ENCODE measurements at regions not wholly inside any gene's neighbourhood (a gene's known extent, or its start where the extent isn't known, plus 50 kb on each side); places are given as distances from the start of the nearest gene placed in this dataset.

DNA sequence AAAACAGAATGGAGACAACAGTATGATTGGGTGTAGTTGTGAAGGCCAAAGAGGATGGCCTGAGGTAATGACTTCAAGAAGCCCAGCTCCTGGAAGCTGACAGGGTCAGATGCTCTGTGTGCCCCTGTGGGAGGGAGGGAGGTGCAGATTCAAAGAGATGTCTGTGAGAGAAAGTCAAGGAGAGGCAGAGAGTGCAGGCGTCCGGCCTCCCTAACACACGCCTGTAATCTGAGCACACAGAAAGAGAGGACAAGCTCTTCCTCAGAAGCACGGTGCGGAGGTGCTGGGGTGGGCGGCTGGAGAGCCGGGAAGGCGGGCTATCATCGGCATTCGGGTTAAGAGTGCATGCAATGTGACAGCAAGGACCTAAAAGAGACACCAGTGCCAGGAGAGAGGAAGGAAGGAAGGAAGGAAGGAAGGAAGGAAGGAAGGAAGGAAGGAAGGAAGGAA, 238.2 kb upstream of the HES1 start (continued):
- TF ChIP-seq, protein P1, sequence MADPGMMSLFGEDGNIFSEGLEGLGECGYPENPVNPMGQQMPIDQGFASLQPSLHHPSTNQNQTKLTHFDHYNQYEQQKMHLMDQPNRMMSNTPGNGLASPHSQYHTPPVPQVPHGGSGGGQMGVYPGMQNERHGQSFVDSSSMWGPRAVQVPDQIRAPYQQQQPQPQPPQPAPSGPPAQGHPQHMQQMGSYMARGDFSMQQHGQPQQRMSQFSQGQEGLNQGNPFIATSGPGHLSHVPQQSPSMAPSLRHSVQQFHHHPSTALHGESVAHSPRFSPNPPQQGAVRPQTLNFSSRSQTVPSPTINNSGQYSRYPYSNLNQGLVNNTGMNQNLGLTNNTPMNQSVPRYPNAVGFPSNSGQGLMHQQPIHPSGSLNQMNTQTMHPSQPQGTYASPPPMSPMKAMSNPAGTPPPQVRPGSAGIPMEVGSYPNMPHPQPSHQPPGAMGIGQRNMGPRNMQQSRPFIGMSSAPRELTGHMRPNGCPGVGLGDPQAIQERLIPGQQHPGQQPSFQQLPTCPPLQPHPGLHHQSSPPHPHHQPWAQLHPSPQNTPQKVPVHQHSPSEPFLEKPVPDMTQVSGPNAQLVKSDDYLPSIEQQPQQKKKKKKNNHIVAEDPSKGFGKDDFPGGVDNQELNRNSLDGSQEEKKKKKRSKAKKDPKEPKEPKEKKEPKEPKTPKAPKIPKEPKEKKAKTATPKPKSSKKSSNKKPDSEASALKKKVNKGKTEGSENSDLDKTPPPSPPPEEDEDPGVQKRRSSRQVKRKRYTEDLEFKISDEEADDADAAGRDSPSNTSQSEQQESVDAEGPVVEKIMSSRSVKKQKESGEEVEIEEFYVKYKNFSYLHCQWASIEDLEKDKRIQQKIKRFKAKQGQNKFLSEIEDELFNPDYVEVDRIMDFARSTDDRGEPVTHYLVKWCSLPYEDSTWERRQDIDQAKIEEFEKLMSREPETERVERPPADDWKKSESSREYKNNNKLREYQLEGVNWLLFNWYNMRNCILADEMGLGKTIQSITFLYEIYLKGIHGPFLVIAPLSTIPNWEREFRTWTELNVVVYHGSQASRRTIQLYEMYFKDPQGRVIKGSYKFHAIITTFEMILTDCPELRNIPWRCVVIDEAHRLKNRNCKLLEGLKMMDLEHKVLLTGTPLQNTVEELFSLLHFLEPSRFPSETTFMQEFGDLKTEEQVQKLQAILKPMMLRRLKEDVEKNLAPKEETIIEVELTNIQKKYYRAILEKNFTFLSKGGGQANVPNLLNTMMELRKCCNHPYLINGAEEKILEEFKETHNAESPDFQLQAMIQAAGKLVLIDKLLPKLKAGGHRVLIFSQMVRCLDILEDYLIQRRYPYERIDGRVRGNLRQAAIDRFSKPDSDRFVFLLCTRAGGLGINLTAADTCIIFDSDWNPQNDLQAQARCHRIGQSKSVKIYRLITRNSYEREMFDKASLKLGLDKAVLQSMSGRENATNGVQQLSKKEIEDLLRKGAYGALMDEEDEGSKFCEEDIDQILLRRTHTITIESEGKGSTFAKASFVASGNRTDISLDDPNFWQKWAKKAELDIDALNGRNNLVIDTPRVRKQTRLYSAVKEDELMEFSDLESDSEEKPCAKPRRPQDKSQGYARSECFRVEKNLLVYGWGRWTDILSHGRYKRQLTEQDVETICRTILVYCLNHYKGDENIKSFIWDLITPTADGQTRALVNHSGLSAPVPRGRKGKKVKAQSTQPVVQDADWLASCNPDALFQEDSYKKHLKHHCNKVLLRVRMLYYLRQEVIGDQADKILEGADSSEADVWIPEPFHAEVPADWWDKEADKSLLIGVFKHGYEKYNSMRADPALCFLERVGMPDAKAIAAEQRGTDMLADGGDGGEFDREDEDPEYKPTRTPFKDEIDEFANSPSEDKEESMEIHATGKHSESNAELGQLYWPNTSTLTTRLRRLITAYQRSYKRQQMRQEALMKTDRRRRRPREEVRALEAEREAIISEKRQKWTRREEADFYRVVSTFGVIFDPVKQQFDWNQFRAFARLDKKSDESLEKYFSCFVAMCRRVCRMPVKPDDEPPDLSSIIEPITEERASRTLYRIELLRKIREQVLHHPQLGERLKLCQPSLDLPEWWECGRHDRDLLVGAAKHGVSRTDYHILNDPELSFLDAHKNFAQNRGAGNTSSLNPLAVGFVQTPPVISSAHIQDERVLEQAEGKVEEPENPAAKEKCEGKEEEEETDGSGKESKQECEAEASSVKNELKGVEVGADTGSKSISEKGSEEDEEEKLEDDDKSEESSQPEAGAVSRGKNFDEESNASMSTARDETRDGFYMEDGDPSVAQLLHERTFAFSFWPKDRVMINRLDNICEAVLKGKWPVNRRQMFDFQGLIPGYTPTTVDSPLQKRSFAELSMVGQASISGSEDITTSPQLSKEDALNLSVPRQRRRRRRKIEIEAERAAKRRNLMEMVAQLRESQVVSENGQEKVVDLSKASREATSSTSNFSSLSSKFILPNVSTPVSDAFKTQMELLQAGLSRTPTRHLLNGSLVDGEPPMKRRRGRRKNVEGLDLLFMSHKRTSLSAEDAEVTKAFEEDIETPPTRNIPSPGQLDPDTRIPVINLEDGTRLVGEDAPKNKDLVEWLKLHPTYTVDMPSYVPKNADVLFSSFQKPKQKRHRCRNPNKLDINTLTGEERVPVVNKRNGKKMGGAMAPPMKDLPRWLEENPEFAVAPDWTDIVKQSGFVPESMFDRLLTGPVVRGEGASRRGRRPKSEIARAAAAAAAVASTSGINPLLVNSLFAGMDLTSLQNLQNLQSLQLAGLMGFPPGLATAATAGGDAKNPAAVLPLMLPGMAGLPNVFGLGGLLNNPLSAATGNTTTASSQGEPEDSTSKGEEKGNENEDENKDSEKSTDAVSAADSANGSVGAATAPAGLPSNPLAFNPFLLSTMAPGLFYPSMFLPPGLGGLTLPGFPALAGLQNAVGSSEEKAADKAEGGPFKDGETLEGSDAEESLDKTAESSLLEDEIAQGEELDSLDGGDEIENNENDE (IDR thresholded peaks at IDR 0.05; ENCODE audit: insufficient replicate concordance, low read length): no peak
- no peak for TF ChIP-seq SUZ12 (IDR thresholded peaks at IDR 0.05; ENCODE audit: low read length)
- TF ChIP-seq, protein P2, sequence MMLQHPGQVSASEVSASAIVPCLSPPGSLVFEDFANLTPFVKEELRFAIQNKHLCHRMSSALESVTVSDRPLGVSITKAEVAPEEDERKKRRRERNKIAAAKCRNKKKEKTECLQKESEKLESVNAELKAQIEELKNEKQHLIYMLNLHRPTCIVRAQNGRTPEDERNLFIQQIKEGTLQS (IDR thresholded peaks at IDR 0.05; ENCODE audit: insufficient read depth, low read depth, low read length): no peak
- TF ChIP-seq TAF1 (IDR thresholded peaks at IDR 0.05; ENCODE audit: low read depth, low read length): no peak
- no peak for TF ChIP-seq EP300 (IDR thresholded peaks at IDR 0.05; ENCODE audit: borderline replicate concordance in 1 of 2, low read depth in 2 of 2, low read length in 2 of 2)
- TF ChIP-seq CBX8 (IDR thresholded peaks at IDR 0.05; ENCODE audit: borderline replicate concordance, low read depth, low read length): no peak
- TF ChIP-seq CHD1 (IDR thresholded peaks at IDR 0.05; ENCODE audit: low read depth, low read length): no peak
- TF ChIP-seq BRCA1 (IDR thresholded peaks at IDR 0.05; ENCODE audit: low read depth, low read length): no peak
- no peak for TF ChIP-seq KDM1A (IDR thresholded peaks at IDR 0.05; ENCODE audit: borderline replicate concordance, low read length)
- TF ChIP-seq HDAC6 (IDR thresholded peaks at IDR 0.05; ENCODE audit: low read depth, low read length): no peak
- TF ChIP-seq SP4 (IDR thresholded peaks at IDR 0.05; ENCODE audit: low read length): no peak
- TF ChIP-seq KDM4A (IDR thresholded peaks at IDR 0.05; ENCODE audit: low read depth, low read length, severe bottlenecking): no peak

Measured in H1 (cell line).